NCI-H1436 treated with DMSO at 0.1 percent for 48 hours (cell line): ENCODE measurements at regions not wholly inside any gene's neighbourhood (a gene's known extent, or its start where the extent isn't known, plus 50 kb on each side); places are given as distances from the start of the nearest gene placed in this dataset.

Experiments
- DNase-seq: peaks from one replicate; lab custom pipeline; 2025; lab: John Stamatoyannopoulos, UW

DNA sequence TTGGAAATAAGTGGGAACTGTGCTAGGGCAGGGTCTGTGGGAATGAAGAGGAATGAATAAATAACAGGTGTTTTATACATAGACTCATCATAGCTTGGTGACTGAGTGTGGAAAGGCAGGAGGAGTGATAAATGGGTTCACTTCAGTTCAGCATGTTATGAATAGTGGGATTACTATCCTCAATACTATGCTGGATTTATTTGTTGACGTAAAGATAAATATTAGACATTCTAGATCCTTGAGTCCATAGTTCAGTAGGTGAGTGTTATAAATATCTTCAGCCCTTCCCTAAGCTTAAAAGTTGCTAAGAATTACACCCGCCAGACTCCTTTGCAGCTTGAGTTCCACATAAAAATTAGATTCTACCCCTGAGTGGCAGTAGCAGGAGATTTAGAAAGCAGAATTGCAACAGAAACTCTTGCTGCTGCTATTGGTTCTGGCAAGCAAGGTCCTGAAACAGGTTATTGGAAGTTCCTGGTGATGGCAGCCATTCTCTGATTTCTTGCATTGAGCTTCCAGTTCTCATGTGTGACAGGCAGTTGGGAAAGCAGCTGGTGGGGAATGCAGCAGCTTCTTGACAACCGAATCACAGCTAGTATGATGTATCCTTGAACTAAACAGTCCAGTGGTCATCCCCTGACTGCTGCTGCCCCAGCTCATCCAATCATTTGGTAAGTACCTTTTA, 1558.9 kb downstream of the FAM181B start:
- no peak for DNase-seq

DNA sequence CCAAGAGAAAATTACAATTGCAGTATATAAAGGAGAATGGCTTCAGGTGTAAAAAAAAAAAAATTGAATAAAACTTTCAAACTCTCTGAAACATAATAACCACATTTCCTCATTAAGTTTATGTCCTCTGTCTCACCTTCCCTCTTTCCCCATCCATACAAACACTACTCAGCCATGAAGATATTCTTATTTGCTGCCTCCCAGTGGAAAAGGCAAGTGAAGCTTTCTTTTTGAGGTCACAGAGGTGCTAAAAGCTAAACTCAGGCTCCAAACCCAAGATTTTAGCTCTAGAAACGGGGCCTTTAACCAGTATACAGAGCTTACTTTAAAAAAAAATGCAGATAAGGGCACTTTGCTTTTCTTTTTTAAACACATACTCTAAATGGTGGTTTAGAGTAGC, 1568.5 kb downstream of the FAM181B start:
- DNase-seq: no peak

DNA sequence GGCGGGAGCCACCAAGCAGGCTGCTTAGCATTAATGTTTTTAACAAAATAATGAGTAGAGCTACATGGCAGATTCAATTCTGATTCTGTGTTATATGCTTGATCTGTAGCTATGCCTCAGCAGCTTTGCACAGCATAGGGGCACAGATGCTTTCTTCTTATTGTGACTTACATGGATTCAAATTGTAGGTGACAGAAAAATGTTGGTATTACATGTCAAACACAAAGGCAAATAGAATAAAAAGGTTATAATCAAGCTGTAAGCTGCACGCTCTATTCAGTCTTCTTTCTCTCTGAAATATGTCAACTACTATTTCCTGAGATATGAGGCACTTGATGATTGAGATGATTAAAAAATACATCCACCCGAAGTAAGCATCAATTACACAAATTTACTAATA, 1573.8 kb downstream of the FAM181B start:
- DNase-seq: no peak

DNA sequence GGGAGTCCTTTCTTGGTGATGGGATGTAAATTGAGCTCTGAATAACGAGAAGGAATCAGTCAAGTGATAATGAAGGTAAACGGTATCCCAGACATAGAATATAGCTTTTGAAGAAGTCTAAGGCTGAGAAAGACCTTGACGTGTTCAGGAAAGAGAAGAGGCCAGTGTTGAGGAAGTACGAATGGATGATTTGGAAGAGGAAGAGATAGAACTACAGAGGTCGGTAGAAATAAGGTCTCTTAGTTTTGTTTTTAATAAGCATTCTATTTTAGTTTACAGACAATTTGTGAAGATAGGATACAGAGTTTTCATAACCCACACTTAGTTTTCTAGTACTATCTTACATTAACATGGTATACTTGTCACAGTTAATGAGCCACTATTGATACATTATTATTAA, 1598.1 kb downstream of the FAM181B start:
- no peak for DNase-seq

DNA sequence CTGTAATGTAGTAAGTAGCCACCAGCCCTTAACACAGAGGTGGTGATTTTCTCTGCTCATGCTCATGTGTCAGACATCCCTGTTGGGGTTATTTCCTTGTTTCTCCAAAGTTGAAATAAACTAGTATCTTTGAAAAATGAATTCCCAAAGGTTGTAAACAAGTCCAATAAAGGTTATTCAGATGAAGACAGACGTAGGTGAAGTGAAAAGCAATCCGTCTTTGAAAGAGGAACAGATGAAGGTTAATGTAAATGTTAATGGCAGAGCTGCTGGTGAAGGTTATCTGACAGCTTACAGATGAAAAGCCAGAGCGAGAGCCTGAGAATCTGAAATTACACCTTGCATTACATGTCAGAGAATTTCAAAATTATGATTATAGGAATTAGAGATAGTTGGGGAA, 1604.0 kb downstream of the FAM181B start:
- DNase-seq: no peak

DNA sequence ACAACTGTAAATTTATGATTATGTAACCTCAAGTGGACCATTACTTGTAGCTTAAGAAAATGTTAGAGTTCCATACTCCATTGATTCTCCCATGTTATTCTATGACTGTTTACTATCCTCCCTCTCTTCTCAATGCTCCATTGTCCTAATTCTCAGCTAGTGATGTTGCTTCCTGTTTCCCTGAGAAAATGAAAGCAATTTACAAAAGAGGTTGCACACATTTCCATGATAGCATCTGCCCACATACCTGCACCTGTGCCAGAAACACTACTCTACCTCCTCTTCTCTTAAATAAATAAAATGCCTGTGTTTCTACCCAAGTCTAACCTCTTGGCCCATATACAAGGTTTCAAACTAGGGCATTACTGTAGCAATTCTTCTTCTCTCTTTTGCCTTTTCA, 1620.9 kb downstream of the FAM181B start:
- DNase-seq: no peak

DNA sequence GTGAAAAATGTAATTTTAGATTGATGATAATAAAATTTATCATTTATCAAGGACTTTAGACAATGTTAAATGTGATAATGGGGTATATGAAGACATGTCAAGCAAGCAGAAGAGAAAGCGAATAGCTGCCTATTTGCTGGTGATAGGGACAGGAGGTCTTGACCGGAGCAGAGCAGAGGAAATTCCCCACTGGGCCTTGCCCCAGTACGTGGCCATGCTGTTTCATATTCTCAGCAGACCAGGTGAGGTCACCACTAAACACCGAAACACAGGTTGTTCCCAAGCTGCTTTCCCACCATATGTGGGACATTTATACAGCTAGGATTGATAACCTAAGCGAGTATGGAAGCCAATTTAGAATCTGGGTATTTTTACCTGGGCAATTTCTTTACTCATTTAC, 1629.6 kb downstream of the FAM181B start:
- no peak for DNase-seq

DNA sequence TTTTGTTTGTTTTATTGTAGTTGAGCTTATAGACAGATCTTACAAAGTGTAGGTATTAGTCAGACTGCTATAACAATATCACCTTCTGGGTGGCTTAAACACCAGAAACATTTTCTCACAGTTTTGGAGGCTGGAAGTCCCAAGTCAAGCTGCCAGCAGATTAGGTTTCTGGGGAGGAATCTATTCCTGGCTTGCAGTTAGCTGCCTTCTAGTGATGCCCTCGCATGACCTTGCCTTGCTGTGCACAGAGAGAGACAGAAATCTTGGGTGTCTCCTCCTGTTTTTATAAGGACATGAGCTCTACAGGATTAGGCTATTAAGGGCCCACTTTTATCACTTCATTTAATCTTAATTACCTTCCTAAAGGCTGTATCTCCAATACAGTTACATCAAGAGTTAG, 1635.2 kb downstream of the FAM181B start:
- DNase-seq: no peak

DNA sequence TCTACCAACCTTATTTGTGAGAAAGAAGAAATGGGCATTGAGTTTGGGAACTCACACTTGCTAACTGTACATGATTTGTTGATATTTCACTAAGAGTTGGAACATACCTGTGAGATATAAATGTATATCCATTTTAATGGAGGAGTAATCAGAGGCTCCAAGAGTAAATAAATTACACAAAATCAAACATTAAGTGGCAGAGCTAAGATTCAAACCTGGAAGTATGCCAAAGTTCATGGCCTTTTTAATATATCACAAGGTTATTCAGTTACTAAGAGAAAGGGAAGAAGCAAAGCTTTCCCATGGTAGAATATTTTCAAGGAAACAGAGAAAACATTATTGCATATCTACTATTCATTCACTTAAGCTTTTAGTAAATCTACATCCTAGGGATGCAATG, 1641.1 kb downstream of the FAM181B start:
- no peak for DNase-seq

DNA sequence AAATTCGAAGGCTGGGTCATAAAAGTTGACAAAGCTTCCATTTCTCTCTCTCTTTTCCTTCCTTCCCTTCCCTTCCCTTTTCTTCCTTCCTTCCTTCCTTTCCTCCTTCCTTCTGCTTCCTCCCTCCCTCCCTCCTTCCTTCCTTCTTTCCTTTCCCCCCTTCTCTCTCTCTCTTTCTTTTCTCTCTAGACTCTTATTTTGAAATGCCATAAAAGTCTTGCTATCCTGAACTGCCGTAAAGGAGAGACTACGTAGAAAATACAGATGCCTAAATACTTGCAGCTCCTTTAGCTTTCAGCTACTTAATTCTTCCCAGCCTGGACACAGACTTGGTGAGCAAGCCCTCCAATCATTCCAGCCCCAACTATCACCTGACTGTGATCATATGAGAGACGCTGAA, 1644.4 kb downstream of the FAM181B start:
- no peak for DNase-seq

DNA sequence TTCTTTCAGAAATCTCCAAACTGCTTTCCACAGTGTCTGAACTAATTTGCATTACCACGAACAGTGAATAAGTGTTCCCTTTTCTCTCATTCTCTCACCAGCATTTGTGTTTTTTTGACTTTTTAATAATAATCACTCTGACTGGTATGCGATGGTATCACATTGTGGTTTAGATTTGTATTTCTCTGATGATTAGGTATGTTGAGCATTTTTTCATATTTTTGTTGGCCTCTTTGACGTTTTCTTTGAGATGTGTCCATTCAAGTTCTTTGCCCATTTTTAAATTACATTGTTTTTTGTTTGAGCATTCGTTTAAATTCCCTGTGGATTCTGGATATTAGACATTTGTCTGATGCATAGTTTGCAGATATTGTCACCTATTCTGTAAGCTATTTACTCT, 1639.6 kb upstream of the TENM4 start:
- DNase-seq: no peak

DNA sequence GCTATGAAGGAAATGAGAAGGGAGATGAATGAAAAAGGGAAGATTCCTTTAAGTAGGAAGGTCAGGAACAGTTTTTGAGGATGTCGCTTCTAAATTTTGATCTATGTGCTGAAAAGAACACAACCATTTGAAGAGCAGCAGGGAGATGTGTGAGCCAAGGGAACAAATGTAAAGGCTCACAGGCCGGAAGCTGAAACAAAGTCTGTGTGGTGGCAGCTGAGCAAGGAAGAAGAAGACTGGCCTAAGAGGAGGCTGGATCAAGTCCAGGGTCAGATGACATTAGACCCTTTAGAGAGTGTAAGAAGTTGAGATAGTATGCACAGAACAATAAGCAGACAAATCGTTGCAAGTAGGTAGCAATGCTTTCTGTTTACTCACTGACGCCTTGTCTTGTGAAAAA, 1631.4 kb upstream of the TENM4 start:
- no peak for DNase-seq

DNA sequence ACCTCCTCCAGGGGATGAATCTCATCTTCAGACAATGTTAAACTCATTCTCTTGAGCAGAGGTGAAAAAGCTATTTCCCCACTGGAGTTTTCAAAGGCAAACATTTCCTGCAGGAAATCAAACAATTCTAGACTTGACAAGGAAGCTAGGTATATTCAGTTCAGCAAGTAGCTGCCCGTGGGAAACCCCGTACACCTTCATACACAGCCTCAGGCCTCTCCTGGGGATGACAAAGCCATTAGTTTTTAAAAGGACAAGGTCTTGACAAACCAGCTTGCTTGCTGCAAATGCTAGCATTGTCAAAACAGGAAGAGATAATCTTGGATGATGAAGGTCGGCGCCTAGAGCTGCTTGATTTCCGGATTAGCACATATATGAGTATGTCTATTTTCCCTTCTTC, 1630.8 kb upstream of the TENM4 start:
- no peak for DNase-seq

DNA sequence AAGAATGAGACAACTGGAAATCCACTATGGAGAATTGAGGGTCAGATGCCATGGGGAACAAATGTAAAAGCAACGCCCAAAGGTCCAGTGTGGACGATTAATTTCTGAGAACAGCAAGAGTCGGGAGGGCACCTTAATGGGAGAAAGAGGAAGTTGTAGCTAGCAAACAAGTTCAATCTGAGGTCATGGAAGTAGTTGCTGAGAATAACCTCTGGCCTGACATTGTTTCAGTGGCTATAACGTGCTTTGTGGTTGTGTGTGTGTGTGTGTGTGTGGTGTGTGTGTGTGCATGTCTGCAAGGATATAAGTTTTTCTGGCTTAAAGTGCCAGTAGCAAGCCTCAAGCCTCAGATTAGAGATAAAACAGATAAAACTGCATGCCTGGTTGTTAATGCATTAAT, 1630.1 kb upstream of the TENM4 start:
- DNase-seq: no peak

DNA sequence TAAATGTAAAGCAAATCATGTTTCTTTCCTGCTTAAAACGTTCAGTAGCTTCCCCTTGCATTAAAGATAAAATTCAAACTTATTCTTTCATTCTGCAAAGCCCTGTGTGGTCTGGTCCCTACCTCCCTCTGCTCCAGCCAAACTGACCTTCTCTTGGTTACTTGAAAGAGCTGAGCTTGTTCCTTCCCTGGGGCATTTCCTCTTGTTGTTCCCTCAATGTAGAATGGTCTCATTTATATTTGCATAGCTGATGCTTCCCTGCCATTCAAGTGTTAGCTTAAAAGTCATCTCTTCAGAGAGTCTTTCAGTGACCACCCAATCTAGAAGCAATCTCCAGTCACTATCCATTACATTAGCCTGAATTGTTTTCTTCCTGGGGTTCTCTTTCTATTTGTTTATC, 1618.5 kb upstream of the TENM4 start:
- no peak for DNase-seq

DNA sequence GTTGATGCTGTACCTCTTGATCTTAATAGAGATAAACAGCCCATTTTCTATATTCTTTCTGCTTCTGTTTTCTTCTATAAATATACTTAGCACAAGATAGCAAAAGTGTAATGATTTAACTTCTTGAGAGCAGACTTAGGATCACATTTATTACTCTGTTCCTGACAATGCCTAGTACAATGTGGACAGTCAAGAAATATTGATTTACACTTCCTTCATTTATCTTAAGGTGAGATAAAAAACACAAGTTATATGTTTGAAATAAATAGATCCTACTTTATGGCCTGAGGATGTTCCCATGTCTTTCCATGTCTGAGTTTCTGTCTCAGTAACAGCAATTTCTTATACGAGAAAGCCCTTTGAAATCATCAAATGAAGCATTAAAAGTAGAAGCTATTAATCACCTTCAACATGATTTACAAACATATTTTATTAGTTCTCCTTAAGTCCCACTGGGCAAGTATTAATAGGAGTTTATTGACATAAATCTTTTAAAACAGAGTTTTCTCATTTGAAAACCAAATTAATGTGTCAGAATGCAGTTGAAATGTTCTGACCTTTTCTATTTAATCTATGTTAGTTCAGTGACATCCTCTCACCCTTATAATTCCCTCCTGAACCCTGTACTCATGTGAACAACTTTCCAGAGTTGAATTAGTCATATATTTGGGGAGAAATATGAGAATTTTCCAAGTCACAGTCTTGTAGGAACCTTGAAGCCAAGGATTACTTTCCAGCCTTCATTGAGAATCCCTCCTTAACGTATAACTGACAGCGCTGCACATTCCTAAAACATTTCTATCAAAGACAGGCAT, 1611.7 kb upstream of the TENM4 start:
- no peak for DNase-seq

DNA sequence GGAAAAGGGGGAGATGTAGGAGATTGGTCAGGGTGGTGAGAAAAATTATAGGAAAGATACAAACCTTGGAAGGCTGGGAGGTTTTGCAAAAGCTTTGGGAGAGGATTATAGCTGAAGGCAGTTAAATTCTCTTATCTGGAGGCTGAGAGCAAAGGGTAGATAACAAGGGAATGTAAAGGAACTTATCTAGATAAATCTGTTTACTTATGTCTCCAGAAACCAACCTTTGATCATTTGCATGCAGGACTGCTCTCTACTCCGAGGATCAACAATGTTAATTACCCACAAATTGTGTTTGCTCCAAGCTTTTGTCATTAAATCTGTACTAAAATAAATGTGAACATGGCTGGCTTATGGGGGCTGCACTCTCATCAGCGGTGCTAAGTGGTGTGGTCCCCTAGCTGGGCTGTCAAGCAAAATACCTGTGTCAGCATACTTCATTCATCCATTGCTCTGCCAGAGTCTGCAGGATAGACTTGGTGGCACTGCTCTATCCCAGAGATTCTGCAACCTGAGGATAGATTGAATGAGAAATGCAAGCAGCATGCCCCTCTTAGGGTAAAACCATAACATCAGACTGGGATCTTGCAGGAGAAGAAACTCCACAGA, 1599.2 kb upstream of the TENM4 start:
- no peak for DNase-seq

DNA sequence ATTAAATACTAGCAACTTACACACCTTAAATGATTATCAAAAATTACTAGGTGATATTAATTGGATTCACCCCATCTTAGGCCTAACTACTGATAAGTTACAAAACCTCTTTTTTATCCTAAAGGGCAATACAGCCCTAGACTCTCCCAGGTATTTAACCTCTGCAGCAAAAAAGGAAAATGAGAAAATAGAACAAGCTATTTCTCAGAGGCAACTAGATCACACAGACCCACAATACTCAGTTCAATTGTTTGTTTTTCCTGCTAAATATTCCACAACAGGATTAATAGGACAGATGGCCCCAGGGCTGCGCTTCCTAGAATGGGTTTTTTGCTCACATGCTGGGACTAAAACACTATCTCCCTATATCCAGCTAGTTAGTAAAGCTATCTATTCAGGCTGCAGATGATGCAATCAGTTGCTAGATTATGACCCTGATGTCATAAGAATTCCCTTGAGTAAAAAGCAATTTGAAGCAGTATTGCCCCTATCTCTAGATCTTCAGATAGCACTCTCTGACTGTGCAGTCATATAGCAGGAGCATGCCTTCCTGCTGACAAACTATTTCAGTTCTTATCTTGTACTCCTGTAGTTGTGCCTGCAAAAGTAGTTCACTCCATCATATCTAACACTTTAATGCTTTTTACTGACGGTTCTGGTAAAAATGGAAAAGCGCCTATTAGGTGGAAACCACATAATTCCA, 1595.5 kb upstream of the TENM4 start:
- DNase-seq: no peak

DNA sequence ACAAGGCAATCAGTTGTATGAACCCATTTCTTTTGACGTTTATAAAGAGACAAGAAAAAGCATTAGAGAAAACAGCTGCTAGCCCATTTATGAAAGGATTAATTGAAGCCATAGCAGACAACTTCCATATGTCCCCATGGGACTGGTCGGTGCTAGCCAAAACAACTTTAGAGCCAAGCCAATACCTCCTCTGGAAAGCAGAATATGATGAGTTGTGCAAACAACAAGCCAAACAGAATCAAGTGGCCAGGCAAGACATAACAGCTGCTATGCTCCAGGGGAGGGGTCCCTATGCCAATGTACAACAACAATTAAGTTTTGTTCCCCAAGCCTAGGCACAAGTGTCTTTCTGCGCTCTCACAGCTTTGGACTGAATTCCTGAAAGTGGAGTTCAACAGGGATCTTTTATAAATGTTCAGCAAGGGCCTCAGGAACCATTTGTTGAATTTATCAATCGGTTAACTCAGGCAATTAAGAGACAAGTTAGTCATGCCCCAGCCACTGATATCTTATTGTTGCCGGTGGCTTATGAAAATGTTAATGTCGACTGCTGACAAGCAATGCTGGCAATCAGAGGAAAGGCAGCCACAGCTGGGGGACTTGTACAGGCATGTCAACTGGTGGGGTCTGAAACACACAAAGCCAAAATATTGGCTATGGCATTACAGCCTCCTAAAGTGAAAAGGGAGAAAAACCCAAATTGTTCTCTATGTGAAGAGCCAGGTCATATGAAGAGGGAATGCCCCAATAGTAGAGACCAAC, 1593.1 kb upstream of the TENM4 start:
- no peak for DNase-seq

DNA sequence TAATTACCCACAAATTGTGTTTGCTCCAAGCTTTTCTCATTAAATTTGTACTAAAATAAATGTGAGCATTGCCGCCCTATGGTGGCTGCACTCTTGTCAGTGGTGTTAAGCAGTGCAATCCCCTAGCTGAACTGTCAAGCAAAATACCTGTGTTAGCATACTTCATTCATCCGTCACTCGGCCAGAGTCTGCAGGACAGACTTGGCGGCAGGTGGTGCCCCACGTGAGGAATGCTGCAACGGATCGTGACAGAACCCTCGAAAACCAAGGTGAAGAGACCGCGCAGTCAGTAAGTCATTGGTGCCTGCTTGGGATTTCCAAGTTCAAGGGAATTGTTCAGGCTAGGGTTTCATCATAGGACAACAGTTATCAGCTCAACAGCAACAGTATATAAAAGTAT, 1592.1 kb upstream of the TENM4 start:
- no peak for DNase-seq

DNA sequence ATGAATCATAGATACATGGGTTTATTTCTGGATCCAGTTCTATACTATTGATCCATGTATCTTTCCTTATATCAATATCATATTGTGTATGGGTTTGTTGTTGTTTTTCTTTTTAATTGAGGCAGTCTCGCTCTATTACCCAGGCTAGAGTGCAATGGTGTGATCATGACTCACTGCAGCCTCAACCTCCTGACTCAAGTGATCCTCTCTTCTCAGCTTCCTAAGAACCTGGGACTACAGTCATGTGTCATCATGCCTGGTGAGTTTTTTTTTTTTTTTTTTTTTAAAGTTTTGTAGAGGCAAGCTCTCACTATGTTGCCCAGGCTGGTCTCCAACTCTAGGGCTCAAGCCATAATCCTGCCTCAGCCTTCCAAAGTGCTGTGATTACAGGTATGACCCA, 1589.4 kb upstream of the TENM4 start:
- DNase-seq: no peak

DNA sequence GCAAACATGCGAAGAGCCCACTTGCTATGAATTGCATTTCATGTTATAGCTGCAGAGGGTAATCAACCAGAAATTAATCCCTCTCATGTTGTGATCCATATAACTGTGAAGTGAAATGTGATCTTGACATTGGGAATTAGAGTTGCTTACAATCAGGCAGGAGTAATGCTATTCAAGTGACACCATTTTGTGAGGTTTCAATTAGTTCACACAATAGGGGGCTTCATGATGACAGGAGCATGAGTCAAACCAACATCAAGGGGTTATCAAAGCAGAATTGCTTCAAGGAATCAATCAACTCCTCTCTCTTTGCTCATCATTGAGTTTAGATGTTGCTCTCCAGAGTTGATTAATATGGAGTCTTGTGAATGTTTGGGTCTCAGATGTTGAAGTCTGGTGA, 1585.2 kb upstream of the TENM4 start:
- no peak for DNase-seq
